ENCODE measurements at regions not wholly inside any gene's neighbourhood (a gene's known extent, or its start where the extent isn't known, plus 50 kb on each side); places are given as distances from the start of the nearest gene placed in this dataset.
A peak's percentile ranks its signal among the peaks of the same experiment; 100 is the strongest.

DNA sequence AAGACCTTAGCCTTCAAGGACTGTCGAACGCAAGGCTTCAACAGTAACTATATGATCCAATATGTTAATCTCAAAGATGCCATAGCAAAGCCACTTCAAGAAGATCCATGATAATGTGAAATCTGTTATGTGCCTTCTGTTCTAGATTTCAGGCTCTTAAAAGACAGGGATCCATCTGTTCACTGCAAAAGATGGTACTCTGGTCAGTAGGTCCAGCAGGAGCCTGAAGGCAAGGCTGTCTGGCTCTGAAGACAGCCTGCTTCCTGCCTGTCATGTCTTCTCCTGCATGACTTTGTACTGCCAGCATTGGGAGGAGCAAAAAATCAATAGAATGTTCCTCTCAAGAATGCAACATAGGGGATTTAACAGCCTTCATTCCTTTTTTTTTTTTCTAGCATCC is 270.8 kb upstream of the PARD3B start:
- DNase-seq (ENCODE audit: low spot score) = no peak
- peak overlapping the region; percentile 18 for H3K27ac Mint-ChIP-seq (ENCODE audit: unreplicated experiment)
- TF ChIP-seq, protein P1, sequence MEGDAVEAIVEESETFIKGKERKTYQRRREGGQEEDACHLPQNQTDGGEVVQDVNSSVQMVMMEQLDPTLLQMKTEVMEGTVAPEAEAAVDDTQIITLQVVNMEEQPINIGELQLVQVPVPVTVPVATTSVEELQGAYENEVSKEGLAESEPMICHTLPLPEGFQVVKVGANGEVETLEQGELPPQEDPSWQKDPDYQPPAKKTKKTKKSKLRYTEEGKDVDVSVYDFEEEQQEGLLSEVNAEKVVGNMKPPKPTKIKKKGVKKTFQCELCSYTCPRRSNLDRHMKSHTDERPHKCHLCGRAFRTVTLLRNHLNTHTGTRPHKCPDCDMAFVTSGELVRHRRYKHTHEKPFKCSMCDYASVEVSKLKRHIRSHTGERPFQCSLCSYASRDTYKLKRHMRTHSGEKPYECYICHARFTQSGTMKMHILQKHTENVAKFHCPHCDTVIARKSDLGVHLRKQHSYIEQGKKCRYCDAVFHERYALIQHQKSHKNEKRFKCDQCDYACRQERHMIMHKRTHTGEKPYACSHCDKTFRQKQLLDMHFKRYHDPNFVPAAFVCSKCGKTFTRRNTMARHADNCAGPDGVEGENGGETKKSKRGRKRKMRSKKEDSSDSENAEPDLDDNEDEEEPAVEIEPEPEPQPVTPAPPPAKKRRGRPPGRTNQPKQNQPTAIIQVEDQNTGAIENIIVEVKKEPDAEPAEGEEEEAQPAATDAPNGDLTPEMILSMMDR (IDR thresholded peaks at IDR 0.05) = no peak
- peaks cover 2% of the 10 kb centered on the region for H3K36me3 Mint-ChIP-seq (ENCODE audit: low read depth)
- peaks cover 7% of the 10 kb centered on the region for H3K9me3 Mint-ChIP-seq (ENCODE audit: low read depth)
- H3K4me1 Mint-ChIP-seq (ENCODE audit: low read depth) = peaks cover 22% of the 10 kb centered on the region
- no peak overlapping the region for H3K4me3 Mint-ChIP-seq (ENCODE audit: unreplicated experiment)
- no peaks in the 10 kb centered on the region for H3K27me3 Mint-ChIP-seq (ENCODE audit: low read depth)

DNA sequence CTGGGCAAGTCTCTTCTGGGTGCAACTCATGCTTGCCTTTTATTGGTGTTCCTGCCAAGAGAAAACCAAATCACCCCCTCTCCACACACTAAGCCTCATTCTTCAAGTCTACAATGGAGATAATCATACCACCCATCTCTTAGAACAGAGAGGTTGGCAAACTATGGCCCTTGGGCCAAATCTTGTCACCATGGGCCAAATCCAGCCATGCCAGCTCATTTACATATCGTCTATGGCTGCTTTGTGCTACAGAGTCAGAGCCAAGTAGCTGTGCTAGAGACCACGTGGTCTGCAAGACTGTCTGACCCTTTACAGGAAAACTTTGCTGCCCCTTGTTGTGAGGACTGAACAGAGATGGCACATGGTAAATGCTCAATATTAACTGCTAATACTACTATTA is 270.3 kb upstream of the PARD3B start:
- H3K4me1 Mint-ChIP-seq (ENCODE audit: low read depth) = peaks cover 28% of the 10 kb centered on the region
- peaks cover 2% of the 10 kb centered on the region for H3K36me3 Mint-ChIP-seq (ENCODE audit: low read depth)
- peak overlapping the region; percentile 20 for H3K27ac Mint-ChIP-seq (ENCODE audit: unreplicated experiment)
- no peak for DNase-seq (ENCODE audit: low spot score)
- H3K27me3 Mint-ChIP-seq (ENCODE audit: low read depth) = no peaks in the 10 kb centered on the region
- H3K4me3 Mint-ChIP-seq (ENCODE audit: unreplicated experiment) = no peak overlapping the region
- TF ChIP-seq, protein P1 (IDR thresholded peaks at IDR 0.05) = no peak
- peaks cover 7% of the 10 kb centered on the region for H3K9me3 Mint-ChIP-seq (ENCODE audit: low read depth)

DNA sequence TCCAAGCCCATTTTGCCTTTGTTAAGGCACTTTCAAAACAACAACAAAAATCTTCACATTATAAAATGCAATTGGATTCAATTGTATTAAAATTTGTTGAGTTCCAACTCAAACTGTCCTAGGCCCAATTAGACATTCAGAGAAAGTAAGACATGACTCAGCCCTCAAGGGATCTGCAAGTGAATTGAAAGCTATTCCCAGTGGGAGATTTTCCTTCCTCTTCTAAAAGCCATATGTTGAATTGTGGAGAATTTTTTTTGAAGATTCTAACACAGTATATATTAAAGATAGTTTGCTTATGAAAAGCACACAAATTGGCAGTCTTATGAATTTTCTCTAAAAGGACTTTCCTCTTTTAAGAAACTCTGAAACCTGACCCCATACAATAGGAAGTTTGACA is 268.0 kb upstream of the PARD3B start:
- Mint-ChIP-seq H3K4me3 (ENCODE audit: unreplicated experiment) (no peak overlapping the region), H3K9me3 (ENCODE audit: low read depth) (no peaks in the 10 kb centered on the region), H3K4me1 (ENCODE audit: low read depth) (peaks cover 34% of the 10 kb centered on the region)

DNA sequence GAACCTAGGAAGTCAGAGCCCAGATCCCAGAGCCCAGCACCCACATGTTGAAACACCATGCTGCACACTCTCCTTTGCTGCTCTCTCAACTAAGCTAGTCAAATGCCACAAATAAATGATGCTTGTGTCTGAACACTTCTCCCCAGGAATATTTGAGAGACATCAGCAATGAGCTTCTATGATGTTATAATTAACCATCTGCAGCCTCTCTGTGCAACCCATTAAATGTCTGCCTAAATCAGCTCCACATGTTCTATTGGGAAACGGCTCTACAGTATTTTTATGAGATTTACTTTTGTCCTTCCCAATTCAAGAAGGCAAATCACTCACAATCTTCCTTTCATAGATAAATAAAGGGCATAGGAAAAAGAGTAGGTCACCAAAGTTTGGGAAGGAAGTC is 266.8 kb upstream of the PARD3B start:
- no peaks in the 10 kb centered on the region for H3K9me3 Mint-ChIP-seq (ENCODE audit: low read depth)
- H3K4me3 Mint-ChIP-seq (ENCODE audit: unreplicated experiment) = no peak overlapping the region
- no peak for DNase-seq (ENCODE audit: low spot score)
- no peak overlapping the region for H3K27ac Mint-ChIP-seq (ENCODE audit: unreplicated experiment)
- H3K27me3 Mint-ChIP-seq (ENCODE audit: low read depth) = no peaks in the 10 kb centered on the region
- no peaks in the 10 kb centered on the region for H3K36me3 Mint-ChIP-seq (ENCODE audit: low read depth)
- peaks cover 40% of the 10 kb centered on the region for H3K4me1 Mint-ChIP-seq (ENCODE audit: low read depth)
- TF ChIP-seq, protein P1 (IDR thresholded peaks at IDR 0.05) = no peak

More for the DNA sequence above, 268.0 kb upstream of the PARD3B start:
- Mint-ChIP-seq H3K36me3 (ENCODE audit: low read depth) (no peaks in the 10 kb centered on the region), H3K27ac (ENCODE audit: unreplicated experiment) (no peak overlapping the region), H3K27me3 (ENCODE audit: low read depth) (no peaks in the 10 kb centered on the region)
- no peak for DNase-seq (ENCODE audit: low spot score)
- TF ChIP-seq, protein P1 (IDR thresholded peaks at IDR 0.05) = no peak

DNA sequence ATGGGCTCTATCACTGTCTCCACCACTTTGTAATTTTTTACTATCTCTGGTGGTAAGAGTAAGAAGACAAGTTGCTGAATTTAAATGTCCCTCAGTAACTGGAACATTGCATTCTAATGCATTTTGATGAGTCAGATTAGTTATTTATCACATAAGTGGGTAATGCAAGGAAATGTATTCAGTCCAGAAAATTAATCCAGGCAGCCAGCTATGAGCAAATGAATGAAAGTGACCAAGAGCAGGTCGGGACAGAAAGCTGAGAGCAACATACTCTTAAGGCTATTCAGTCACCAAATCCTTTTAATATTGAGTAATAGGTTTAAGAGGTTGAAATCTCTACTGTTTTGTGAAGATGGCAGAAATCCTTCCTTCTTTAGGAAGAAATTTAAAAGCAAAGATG is 265.5 kb upstream of the PARD3B start:
- H3K4me3 Mint-ChIP-seq (ENCODE audit: unreplicated experiment) = no peak overlapping the region
- no peaks in the 10 kb centered on the region for H3K9me3 Mint-ChIP-seq (ENCODE audit: low read depth)
- H3K27ac Mint-ChIP-seq (ENCODE audit: unreplicated experiment) = no peak overlapping the region
- no peaks in the 10 kb centered on the region for H3K36me3 Mint-ChIP-seq (ENCODE audit: low read depth)
- no peak for DNase-seq (ENCODE audit: low spot score)
- no peaks in the 10 kb centered on the region for H3K27me3 Mint-ChIP-seq (ENCODE audit: low read depth)
- peaks cover 29% of the 10 kb centered on the region for H3K4me1 Mint-ChIP-seq (ENCODE audit: low read depth)
- TF ChIP-seq, protein P1 (IDR thresholded peaks at IDR 0.05) = no peak

All from chondrocyte (in vitro differentiated cells).